H1 (cell line): ENCODE measurements at regions not wholly inside any gene's neighbourhood (a gene's known extent, or its start where the extent isn't known, plus 50 kb on each side); places are given as distances from the start of the nearest gene placed in this dataset.

Experiments
- BCL11A ChIP-seq, 2 experiments: IDR thresholded peaks; one replicate each; pipeline ENCODE4 v1.6.1; 2011; ENCODE audit warnings: low read depth in 2 of 2, low read length in 2 of 2, mild to moderate bottlenecking in 2 of 2
- CREB1 ChIP-seq: IDR thresholded peaks from 2 replicates; pipeline ENCODE4 v1.6.1; 2012; ENCODE audit warnings: inconsistent platforms
- GABPA ChIP-seq: IDR thresholded peaks from 2 replicates; pipeline ENCODE4 v1.6.1; 2011; ENCODE audit warnings: mild to moderate bottlenecking, low read length, moderate library complexity, borderline replicate concordance; ENCODE audit not compliant: insufficient read depth
- JUND ChIP-seq: IDR thresholded peaks from 2 replicates; pipeline ENCODE4 v1.6.1; 2011; ENCODE audit warnings: mild to moderate bottlenecking, improper control_type of control experiment, low read length
- PHF8 ChIP-seq: fragments of 200-600 bp; sonication (generic); conservative IDR thresholded peaks from 2 replicates; pipeline ENCODE4 v1.7.1; 2012; ENCODE audit warnings: low read depth, mild to moderate bottlenecking, inconsistent platforms, low read length, moderate library complexity
- POLR2A ChIP-seq, 2 experiments: IDR thresholded peaks; 1 replicate in 1 of 2; 2 replicates in 1 of 2; pipeline ENCODE4 v1.6.1; 2011; ENCODE audit warnings: low read depth in 2 of 2, low read length in 2 of 2, mild to moderate bottlenecking in 2 of 2; ENCODE audit errors: control extremely low read depth in 1 of 2
- RBBP5 ChIP-seq: IDR thresholded peaks from 2 replicates; pipeline ENCODE4 v1.7.1; 2012; ENCODE audit warnings: low read depth, mild to moderate bottlenecking, inconsistent platforms, low read length, moderate library complexity, borderline replicate concordance
- SAP30 ChIP-seq: fragments of 300-600 bp; sonication (generic); IDR thresholded peaks from 2 replicates; pipeline ENCODE4 v1.7.1; 2012; ENCODE audit warnings: low read length, moderate library complexity, mild to moderate bottlenecking, inconsistent platforms; ENCODE audit not compliant: insufficient read depth, insufficient replicate concordance
- SIN3A ChIP-seq, 2 experiments: IDR thresholded peaks in 1 of 2; conservative IDR thresholded peaks in 1 of 2; 2 replicates each; pipeline ENCODE4 v1.6.1; 2011 to 2012; ENCODE audit warnings: low read length in 2 of 2, improper control_type of control experiment in 1 of 2, low read depth in 1 of 2, mild to moderate bottlenecking in 1 of 2
- SP1 ChIP-seq: IDR thresholded peaks from 2 replicates; pipeline ENCODE4 v1.6.1; 2011; ENCODE audit warnings: low read depth, low read length
- SRF ChIP-seq: IDR thresholded peaks from 2 replicates; pipeline ENCODE4 v1.6.1; 2011; ENCODE audit warnings: mild to moderate bottlenecking, low read depth, low read length, moderate library complexity
- TAF1 ChIP-seq: IDR thresholded peaks from 2 replicates; pipeline ENCODE4 v1.6.1; 2011; ENCODE audit warnings: mild to moderate bottlenecking, low read depth, low read length
- TAF7 ChIP-seq: optimal IDR thresholded peaks from 2 replicates; pipeline ENCODE3; 2011; ENCODE audit warnings: low read depth, mild to moderate bottlenecking, inconsistent platforms, low read length, moderate library complexity, borderline replicate concordance
- TBP ChIP-seq: IDR thresholded peaks from 2 replicates; pipeline ENCODE4 v1.6.1; 2011; ENCODE audit warnings: low read depth, low read length, improper control_type of control experiment
- TEAD4 ChIP-seq: IDR thresholded peaks from 2 replicates; pipeline ENCODE4 v1.6.1; 2012; ENCODE audit warnings: low read depth, low read length, inconsistent platforms, mixed read lengths
- TF ChIP-seq, protein P1 (sequence below): IDR thresholded peaks from 2 replicates; pipeline ENCODE4 v1.6.1; 2011; ENCODE audit warnings: low read depth, mild to moderate bottlenecking, low read length; ENCODE audit not compliant: insufficient read depth
- TF ChIP-seq, protein P2 (sequence below): IDR thresholded peaks from 2 replicates; pipeline ENCODE4 v1.6.1; 2011; ENCODE audit warnings: low read length, improper control_type of control experiment
- TF ChIP-seq, protein P3 (sequence below), 3 experiments: IDR thresholded peaks; 1 replicate in 2 of 3; 2 replicates in 1 of 3; pipeline versions ENCODE4 v1.5.1 to v1.6.1; 2011; ENCODE audit warnings: low read length in 3 of 3, mild to moderate bottlenecking in 3 of 3, inconsistent platforms in 2 of 3, low read depth in 1 of 3, moderate library complexity in 1 of 3; ENCODE audit not compliant: insufficient read depth in 1 of 3; ENCODE audit errors: control extremely low read depth in 1 of 3

DNA sequence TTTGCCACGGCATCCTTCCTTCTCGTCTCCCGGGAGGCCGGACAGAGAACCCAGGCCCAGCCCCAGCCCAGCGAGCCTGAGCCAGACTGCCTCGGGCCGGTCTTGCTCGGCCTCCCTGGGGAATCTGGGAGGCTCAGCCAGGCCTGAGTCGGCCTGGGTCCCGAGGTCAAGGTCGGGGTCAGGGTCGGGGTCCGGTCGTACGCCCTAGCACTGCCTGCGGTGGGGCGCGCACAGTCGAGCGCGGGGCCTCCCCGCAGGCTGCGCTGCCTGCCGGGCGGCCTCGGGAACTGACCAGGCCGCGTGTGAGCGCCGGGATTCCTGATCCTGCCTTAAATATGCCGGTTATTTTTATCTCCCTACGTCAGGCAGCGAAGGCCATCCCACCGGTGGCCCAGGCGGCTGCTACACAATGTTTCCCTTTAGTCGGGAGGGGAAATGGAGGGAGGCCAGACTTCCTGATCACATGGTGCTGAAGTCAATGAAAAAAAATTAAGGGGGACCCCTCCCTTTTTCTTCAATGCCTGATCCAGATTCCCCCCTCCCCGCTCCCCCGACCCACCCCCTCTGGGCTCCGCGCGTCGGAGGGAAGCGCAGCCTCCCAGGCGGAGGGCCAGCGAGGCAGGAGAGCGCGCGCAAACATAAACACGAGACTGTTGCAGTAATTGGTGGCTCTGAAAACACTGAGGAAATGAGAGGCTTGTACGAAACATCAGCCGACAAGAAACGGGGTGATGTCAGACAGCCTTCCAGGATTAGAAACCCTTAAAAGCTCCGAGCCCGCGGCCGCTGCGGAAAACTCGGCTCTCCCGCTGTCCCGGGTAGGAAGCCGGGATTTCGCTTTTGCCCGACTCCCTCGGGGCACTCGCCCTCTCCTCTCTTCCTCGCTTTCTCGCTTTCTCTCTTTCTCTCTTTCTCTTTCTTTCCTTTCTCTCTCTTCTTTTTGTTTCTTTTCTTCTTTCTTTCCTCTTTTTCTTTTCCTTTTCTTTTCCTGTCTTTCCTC is 148.2 kb upstream of the KLF4 start (continued):
- TF ChIP-seq SIN3A (conservative IDR thresholded peaks at IDR 0.05 in 1 of 2, IDR thresholded peaks at IDR 0.05 in 1 of 2; ENCODE audit: low read depth in 1 of 2, low read length in 2 of 2) = 0 out of 4 replicates have a peak, but pooled peaks of 1 of the 2 experiments have one; percentile 24
- TF ChIP-seq PHF8 = peak; percentile 44; the same call in 1 of the 2 replicates
- no peak for TF ChIP-seq GABPA
- no peak for TF ChIP-seq JUND
- no peak for TF ChIP-seq SAP30
- TF ChIP-seq TAF1 = peak; percentile 79
- peak; percentile 66; the same call in 1 of the 2 replicates for TF ChIP-seq RBBP5
- TF ChIP-seq POLR2A (IDR thresholded peaks at IDR 0.05; ENCODE audit: control extremely low read depth in 1 of 2, low read depth in 2 of 2, low read length in 2 of 2) = peak in 1 of 2 experiments; percentile 64; a peak in 2 of 3 replicates
- peak; percentile 29; the same call in 1 of the 2 replicates for TF ChIP-seq SP1
- TF ChIP-seq TAF7 = peak; percentile 44
- TF ChIP-seq, protein P1, sequence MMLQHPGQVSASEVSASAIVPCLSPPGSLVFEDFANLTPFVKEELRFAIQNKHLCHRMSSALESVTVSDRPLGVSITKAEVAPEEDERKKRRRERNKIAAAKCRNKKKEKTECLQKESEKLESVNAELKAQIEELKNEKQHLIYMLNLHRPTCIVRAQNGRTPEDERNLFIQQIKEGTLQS = no peak
- TF ChIP-seq, protein P2, sequence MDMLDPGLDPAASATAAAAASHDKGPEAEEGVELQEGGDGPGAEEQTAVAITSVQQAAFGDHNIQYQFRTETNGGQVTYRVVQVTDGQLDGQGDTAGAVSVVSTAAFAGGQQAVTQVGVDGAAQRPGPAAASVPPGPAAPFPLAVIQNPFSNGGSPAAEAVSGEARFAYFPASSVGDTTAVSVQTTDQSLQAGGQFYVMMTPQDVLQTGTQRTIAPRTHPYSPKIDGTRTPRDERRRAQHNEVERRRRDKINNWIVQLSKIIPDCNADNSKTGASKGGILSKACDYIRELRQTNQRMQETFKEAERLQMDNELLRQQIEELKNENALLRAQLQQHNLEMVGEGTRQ = no peak; the same call in 1 of the 2 replicates
- TF ChIP-seq TBP = peak; percentile 48; the same call in 1 of the 2 replicates
- TF ChIP-seq BCL11A (IDR thresholded peaks at IDR 0.05; ENCODE audit: low read depth in 2 of 2, low read length in 2 of 2) = no peak
- no peak for TF ChIP-seq SRF
- TF ChIP-seq, protein P3, sequence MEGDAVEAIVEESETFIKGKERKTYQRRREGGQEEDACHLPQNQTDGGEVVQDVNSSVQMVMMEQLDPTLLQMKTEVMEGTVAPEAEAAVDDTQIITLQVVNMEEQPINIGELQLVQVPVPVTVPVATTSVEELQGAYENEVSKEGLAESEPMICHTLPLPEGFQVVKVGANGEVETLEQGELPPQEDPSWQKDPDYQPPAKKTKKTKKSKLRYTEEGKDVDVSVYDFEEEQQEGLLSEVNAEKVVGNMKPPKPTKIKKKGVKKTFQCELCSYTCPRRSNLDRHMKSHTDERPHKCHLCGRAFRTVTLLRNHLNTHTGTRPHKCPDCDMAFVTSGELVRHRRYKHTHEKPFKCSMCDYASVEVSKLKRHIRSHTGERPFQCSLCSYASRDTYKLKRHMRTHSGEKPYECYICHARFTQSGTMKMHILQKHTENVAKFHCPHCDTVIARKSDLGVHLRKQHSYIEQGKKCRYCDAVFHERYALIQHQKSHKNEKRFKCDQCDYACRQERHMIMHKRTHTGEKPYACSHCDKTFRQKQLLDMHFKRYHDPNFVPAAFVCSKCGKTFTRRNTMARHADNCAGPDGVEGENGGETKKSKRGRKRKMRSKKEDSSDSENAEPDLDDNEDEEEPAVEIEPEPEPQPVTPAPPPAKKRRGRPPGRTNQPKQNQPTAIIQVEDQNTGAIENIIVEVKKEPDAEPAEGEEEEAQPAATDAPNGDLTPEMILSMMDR (IDR thresholded peaks at IDR 0.05; ENCODE audit: control extremely low read depth in 1 of 3, insufficient read depth in 1 of 3, low read depth in 1 of 3, low read length in 3 of 3) = peak in 1 of 3 experiments; percentile 10; a peak in 1 of 4 replicates
- peak; percentile 15; the same call in 1 of the 2 replicates for TF ChIP-seq CREB1
- no peak for TF ChIP-seq TEAD4
